D721Med (cell line): ENCODE measurements at regions not wholly inside any gene's neighbourhood (a gene's known extent, or its start where the extent isn't known, plus 50 kb on each side); places are given as distances from the start of the nearest gene placed in this dataset.
"Not testable (repeated sequence)": the region's sequence is repeated elsewhere in the genome, so short reads cannot be mapped to it uniquely, and the experiment has no call there.

Experiments used
- DNase-seq: peaks from one replicate; pipeline ENCODE4 v3.0.0; 2011; ENCODE audit warnings: low spot score; ENCODE audit not compliant: insufficient read length
- FAIRE-seq: peaks from 2 replicates; lab custom pipeline; 2011; peaks lifted over from hg19 to GRCh38; lab: Jason Lieb, UNC
- CTCF ChIP-seq: IDR thresholded peaks from 2 replicates; pipeline ENCODE4 v1.5.1; 2012; ENCODE audit warnings: mild to moderate bottlenecking, control low read depth; ENCODE audit not compliant: insufficient read depth; ENCODE audit errors: missing control alignments

DNA sequence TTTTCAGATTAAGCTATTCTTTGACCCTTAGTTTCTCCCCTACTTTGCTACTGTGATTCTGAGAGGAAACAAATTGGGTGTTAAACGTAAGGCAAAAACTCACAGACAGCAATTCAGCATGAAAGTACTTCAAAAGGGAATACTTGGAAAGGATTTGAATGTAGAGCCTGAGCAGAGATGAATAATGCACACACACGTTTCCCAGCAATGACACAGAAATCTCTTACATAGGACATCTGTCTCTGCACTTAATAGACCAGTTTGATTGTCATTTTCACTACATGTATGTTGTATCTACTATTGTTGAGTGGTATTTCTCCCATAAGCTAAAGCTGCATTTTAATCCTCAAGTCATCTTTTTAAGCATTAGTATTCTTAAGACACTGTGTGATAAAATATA lies 166.1 kb upstream of the TEX13C start:
- TF ChIP-seq CTCF: no peak
- DNase-seq (no peak), FAIRE-seq (no peak)

- DNase-seq, FAIRE-seq: not testable (repeated sequence)
Observed at GRCh38 chrX:125154288-125155257, 165.1 kb upstream of the TEX13C start.

GRCh38 chrX:125155296-125156033 lies 164.2 kb upstream of the TEX13C start:
- not testable (repeated sequence) for DNase-seq, FAIRE-seq

GRCh38 chrX:125170459-125170858 lies 149.2 kb upstream of the TEX13C start:
- DNase-seq (no peak), FAIRE-seq (no peak)
- TF ChIP-seq CTCF: no peak

DNA sequence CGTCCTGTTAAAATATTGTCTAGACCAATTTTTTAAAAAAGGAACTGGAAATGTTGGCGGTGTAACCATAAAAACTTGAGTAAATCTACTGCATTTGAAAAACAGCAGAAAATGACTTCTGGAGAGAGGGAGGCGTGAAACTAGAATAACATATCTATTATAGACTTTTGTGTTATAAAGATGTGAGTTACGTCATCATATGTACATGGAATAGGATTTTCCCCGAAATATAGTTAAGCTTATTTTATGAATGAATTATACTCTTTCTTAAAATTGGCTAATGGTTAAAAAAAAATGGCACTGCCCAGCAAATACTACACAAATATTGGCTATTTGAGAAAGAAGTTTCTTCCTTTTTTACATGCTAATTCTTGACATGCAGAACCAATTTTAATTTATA lies 147.1 kb upstream of the TEX13C start:
- DNase-seq (no peak), FAIRE-seq (no peak)
- TF ChIP-seq CTCF: no peak

- no peak for FAIRE-seq
- TF ChIP-seq CTCF: no peak
- no peak for DNase-seq
Observed at GRCh38 chrX:125175991-125176584, 143.6 kb upstream of the TEX13C start.

- no peak for TF ChIP-seq CTCF
- FAIRE-seq (no peak), DNase-seq (no peak)
Observed at GRCh38 chrX:125193921-125194320, 125.8 kb upstream of the TEX13C start.
